ENCODE measurements at regions not wholly inside any gene's neighbourhood (a gene's known extent, or its start where the extent isn't known, plus 50 kb on each side); places are given as distances from the start of the nearest gene placed in this dataset.

DNA sequence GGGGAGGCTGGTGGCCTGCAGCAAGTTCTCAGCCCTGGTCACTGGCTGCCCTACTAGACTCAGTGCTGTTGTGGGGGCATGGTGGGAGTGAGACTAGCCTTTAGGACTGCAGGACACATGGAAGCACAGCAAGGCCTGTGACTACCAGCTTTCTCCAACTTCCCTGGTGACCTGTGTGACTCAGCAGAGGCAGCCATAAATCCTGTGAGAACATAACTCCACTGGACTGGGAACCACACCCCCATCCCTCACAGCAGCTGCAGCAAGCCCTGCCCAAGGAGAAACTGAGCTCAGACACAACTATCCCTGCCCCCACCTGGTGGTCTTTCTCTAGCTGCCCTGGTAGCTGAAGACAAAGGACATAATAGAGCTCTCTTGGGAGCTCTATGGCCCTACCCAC, 111.3 kb downstream of the DCLK3 start:
- TF ChIP-seq, protein P1, sequence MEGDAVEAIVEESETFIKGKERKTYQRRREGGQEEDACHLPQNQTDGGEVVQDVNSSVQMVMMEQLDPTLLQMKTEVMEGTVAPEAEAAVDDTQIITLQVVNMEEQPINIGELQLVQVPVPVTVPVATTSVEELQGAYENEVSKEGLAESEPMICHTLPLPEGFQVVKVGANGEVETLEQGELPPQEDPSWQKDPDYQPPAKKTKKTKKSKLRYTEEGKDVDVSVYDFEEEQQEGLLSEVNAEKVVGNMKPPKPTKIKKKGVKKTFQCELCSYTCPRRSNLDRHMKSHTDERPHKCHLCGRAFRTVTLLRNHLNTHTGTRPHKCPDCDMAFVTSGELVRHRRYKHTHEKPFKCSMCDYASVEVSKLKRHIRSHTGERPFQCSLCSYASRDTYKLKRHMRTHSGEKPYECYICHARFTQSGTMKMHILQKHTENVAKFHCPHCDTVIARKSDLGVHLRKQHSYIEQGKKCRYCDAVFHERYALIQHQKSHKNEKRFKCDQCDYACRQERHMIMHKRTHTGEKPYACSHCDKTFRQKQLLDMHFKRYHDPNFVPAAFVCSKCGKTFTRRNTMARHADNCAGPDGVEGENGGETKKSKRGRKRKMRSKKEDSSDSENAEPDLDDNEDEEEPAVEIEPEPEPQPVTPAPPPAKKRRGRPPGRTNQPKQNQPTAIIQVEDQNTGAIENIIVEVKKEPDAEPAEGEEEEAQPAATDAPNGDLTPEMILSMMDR (conservative IDR thresholded peaks at IDR 0.05), result no peak
- TF ChIP-seq EZH2 (IDR thresholded peaks at IDR 0.05; ENCODE audit: low read depth), result no peak
